ENCODE measurements at regions not wholly inside any gene's neighbourhood (a gene's known extent, or its start where the extent isn't known, plus 50 kb on each side); places are given as distances from the start of the nearest gene placed in this dataset.

DNA sequence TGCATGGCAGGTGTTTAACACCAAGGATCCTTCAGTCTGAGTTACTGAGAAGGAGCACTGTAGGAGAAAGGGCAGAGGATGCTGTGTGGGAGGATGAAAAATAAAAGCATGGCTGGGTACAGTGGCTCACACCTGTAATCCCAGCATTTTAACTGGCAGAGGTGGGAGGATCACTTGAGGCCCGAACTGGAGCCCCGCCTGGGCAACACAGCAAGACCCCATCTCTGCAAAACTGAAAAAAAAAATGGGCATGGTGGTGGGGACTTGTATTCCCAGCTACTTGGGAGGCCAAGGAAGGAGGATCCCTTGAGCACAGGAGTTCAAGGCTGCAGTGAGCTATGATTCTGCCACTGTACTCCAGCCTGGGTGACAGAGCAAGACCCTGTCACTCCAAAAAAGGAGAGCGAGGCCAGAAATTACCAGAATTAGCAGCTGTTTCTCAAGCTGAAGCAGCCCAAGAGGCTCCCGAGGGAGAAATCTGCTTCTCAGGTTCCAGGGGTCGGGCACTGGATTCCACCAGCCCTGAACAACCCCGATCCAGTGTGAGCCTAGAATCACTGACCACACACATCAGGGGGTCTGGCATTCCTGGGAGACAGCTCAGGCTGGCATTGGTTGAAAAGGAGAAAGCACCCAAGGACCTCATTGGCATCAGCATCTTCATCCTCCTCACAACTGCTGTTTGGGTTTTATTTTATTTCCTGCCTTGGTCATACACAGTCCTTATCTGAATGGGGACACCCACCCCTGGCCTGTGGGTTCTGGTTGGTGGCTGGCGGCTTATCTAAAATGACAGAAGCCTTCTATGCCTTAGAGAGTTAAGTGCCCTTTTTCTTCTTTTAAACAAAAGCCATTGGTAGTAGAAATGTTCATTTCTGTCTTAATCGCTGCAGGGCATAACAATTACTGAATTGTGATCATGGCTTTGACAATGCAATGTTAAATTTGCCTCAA is 66.3 kb upstream of the TRIM2 start:
- DNase-seq (ENCODE audit: low read depth, low spot score) = no peak

DNA sequence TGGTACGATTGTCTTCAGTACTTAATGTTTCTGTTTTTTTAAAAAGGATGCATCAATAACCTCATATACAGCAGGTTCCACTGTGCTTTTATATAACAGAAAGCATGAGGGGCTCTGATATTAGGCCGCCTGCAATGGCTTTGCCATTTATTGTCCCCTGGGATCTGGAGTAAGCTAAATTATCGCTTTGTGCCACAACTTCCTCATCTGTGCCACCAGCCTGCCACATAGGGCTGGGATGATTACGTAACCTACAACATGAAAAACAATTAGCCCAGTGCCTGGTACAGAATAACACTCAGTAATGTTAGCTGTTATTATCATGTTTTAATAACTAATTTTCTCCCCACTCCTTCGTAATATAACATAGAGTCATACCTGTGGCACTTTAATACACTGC is 65.5 kb upstream of the TRIM2 start:
- DNase-seq (ENCODE audit: low read depth, low spot score) = no peak

DNA sequence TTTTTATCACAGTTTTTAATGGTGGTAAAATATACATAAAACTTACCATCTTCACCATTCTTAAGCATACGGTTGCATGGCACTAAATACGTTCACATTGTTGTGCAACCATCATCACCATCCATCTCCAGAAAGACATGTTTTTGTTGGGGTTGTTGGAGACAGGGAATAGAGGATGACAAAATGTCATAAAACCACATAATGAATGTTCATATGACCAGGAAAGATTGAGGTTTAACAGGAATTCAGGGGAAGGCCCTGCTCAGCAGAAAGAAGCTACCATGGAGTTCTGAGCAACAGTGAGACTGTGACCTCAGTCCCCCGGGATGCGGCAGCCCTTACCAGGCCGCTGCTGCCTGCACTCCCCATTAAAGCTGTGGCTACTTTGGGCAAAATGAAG is 63.9 kb upstream of the TRIM2 start:
- no peak for DNase-seq (ENCODE audit: low read depth, low spot score)

DNA sequence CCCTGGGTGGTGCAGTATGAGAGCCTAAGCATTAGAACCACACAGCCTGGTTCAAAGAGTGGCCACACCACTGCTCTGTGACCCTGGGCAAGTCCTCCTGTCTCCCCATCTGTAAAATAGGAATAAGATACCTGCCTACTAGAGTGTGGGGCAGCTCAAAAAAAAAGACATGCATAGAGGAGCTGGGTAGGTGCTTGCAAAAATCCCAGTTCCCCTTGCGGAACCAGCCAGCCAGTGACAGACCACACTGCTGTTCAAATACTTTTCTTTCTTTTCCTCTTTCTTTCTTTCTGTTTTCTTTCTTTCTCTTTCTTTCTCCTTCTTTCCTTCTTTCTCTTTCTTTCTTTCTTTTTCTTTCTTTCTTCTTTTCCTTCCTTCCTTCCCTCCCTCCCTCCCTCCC is 63.0 kb upstream of the TRIM2 start:
- DNase-seq (ENCODE audit: low read depth, low spot score) = no peak

DNA sequence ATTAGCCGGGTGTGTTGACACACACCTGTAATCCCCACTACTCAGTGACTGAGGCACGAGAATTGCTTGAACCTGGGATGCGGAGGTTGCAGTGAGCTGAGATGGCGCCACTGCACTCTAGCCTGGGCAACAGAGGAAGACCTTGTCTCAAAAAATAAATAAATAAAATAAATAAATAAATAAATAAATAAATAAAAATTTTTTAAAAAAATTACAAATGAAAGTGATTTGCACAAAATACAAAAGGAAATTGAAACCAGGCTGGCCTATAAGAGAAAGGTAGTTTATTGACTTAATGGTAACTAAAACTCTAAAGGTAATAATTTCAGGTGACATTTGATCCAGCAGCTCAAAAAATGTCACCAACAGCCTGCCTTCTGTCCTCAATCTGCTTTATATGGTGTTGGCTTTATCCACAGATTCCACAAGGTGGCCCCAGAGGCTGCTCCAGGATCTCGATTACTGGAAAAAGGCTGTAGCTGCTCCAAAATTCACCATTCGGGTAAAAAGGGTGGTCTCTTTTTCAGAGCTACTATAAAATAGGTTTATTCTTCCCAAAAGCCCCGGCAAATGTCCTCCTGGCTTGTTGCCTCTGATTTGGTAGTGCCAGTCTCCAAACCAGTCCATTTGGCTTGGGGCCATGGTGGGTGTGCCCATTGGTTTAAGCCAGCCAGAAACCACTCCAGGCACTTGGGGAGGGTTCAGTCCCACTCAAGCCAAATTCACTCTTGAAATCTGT is 61.4 kb upstream of the TRIM2 start:
- DNase-seq (ENCODE audit: low read depth, low spot score) = no peak

DNA sequence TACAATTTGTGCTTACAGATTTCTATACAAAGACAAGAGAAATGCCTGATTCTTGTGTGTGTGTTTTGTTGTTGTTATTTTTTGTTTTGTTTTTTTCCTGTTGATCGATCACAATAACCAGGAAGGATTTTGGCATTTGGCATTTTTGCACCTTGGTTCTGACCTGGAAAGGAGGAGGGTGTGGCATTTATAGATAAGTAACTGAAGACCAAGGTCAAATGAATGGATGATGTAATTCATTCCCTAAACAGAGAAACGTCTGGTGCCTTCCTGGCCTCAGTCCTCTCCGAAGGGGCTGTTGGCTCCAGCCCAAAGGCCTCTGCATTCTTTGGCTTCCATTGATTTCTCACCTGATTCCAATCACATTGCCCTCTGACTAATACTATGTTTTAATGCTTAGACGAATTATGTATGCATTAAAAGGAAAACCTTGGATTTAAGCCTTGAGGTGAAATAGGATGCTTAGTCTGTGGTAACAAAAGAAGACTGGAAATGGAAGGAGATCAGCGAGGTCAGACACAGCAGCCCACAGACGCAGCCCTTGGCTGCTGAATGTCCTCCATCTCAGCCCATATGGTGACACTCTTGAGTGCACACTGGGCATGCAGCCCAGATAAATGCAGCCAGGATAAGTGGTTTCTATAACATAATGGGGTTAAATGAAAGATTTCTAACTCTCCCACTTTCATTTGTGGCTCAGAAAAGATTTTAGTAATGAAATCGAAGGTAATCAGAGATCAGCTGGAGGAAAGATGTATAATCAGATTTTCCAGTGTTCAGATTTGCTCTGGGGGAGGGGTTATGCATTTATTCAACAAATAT is 60.5 kb upstream of the TRIM2 start:
- DNase-seq (ENCODE audit: low read depth, low spot score) = no peak

DNA sequence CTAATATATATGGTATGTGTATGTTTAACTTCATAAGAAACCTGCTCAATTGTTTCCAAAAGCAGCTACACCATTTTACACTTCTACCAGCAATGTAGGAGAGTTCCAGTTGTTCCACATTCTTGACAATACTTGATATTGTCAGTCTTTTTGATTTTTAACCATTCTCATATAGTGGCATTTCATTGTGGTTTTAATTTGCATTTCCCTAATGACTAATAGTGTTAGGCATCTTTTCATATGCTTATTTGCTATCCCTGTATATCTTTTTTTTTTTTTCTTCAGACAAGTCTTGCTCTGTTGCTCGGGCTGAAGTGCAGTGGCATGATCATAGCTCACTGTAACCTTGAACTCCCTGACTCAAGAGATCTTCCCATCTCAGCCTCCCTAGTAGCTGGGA is 58.2 kb upstream of the TRIM2 start:
- no peak for DNase-seq (ENCODE audit: low read depth, low spot score)

DNA sequence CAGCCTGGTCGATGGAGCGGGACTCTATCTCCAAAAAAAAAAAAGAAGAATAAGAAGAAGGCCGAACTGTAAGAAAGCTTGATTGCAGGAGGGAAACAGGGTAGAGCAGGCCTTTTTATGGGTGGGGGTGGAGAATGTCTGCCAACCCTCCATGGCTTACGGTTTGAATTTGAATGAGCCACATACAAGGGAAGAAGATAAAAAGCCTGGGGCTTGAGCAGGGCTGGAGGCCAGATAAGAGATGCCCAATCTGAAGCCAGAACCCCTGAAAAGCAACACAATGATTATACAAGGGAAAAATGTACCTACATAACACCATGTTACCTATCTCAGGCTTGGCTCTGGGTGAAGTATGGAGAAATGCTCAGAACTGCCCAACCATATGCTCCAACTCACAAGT is 57.3 kb upstream of the TRIM2 start:
- DNase-seq (ENCODE audit: low read depth, low spot score) = no peak

DNA sequence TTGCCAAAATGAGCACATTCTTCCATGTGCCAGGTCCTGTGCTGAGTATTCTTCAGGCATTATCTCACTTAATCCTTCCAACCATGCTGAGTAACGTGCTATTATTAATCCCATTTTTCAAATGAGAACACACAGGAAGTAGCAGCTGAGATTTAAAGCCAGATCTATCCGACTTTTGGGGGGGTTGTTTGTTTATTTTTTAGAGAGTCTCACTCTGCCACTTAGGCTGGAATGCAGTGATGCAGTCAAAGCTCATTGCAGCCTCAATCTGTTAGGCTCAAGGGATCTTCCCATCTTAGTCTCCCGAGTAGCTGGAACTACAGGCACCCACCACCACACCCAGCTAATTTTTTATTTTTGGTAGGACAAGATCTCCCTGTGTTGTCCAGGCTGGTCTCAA is 55.5 kb upstream of the TRIM2 start:
- DNase-seq (ENCODE audit: low read depth, low spot score) = no peak

DNA sequence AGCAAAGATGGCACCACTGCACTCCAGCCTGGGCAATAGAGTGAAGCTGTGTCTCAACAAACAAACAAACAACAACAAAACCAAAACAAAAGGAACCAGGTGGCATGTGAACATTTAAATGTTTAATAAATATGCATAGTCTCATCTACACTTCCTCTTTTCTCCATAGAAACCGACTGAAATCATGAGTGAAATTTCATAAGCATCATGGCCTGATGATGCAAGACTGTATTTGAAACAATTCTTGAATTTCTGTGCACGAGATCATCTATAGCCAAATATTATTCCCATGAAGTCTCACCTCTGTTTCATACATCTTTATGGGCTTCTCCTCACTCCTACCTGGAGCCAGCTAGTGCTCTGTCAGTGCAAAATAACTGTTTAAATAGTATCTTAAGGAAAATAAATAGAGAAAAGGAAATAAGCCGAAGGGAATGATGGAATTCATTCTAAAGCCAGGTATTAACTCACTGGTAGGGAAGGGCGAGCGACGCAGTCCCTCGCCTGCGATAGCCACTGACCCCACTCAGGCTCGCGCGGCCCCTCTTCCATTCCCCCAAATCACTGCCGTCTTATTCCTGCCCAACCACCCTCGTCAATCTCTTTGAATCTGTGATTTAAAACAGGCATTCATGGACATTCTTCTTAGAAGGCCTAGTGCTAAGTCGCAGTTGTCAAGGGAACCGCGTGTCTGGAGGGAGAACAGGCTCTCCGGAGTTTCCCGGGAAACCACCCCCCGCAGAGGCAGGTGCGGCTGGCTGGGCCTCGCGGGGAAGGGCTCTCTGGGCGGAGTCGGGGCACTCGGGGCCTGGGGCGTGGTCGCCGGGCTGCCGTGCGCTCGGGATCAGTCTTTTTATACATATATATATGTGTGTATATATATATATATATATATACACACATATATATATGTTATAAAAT is 52.4 kb upstream of the TRIM2 start:
- DNase-seq (ENCODE audit: low read depth, low spot score) = no peak

DNA sequence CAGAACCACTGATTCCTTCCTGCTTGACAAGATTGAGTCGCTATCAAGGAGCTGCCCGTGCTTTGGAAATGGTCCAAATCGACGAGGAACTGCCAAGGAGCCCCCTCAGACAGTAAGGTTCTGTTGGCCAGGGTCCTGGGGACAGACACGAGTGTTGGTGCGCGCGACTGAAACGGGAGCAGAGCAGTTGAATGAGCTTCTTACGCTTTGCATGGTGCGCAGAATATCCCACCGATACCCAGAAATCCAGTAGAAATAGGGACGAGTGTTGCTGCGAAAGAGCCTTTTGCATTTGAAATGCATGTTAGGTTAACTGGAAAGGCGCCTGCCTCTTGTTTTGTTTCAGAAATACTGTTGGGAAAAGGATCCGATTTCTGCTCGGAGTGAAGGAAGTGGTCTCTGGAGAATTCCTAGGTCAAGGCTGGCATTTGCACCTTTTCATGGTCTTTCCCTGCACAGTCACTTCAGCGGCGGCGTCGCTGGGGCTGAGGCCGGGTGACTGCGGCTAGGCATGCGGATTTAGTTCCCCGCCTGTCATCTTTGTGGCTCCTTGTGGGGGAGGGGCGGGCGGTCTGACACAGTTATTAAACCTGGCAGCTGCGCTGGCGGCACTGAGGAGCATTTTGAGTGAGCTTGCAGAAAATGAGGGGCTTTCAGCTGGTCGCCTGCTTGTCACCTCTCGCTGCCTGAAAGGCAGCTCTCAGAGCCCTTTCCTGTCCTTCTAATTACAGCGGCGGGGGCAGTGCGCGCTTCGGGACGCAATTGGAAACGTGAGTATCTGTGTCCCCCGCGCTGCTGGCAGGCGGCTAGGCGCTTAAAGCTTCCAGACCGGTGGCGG is 51.5 kb upstream of the TRIM2 start:
- DNase-seq (ENCODE audit: low read depth, low spot score) = no peak

DNA sequence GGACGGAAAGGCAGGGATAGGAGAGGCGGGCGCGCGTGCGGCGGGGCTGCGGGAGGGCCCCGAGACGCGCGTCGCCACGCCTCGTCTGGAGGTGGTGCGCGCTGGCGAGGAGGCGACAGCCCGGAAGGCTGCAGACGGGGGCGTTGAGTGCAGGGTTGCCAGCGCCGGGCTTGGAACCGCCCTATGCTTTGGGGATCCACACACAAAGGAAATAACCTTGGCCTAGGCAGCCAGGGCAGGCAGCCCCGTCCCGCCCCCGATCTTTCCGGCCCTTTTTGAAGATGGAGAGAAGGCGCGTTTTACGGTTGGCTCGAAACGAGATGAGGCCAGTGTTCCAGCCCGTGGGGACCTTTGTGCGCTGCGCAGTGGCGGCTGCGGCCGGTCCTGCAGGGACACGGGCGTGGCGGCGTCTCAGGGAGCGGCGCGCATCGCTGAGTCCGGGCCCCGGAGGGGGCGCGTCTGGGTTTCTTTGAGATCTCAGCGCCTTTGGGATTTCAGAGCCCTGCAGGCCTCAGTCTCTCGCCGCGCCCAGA is 50.8 kb upstream of the TRIM2 start:
- no peak for DNase-seq (ENCODE audit: low read depth, low spot score)

DNA sequence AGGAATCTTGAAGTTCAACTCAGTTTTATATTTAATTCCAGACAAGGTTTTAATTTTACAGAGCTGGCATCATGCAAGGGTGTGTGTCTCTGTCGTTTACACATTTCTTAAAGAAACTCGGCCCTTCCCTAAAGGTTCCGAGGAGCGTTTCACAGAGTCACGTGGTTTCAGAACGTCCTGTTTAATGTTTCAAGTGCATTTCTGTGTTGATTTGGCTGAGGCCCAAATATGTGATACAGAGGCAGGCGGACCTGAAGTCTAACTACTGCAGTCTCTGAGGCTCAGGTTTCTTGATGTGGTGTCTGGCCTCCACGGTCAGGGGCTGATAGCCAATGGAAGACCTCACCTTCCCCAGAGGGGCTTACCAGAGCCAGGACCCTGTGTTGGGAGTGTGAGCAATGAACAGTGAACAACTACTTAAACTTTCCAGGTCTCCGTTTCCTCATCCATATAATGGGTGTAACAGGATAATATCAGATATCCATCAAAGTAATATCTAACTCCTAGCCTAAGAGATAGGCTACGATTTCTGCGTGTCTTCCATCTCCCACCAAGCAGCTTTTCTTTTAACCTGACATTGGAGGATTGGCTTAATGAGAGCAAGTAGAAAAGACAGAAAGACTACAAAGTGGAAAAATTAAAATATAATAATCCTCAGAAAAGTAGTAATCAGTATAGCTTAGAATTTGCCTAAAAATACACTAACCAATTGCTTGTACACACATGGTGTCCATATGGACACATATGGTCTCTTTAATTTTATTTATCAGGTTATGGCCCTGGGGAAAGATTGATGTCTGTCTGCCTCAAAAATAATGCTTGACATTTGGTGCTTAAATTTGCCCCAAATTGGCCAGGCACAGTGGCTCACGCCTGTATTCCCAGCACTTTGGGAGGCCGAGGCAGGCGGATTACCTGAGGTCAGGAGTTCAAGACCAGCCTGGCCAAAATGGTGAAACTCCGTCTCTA is 50.0 kb upstream of the TRIM2 start:
- no peak for DNase-seq (ENCODE audit: low read depth, low spot score)

Data from brain pericyte (primary cell).